ENCODE measurements at regions not wholly inside any gene's neighbourhood (a gene's known extent, or its start where the extent isn't known, plus 50 kb on each side); places are given as distances from the start of the nearest gene placed in this dataset.

DNA sequence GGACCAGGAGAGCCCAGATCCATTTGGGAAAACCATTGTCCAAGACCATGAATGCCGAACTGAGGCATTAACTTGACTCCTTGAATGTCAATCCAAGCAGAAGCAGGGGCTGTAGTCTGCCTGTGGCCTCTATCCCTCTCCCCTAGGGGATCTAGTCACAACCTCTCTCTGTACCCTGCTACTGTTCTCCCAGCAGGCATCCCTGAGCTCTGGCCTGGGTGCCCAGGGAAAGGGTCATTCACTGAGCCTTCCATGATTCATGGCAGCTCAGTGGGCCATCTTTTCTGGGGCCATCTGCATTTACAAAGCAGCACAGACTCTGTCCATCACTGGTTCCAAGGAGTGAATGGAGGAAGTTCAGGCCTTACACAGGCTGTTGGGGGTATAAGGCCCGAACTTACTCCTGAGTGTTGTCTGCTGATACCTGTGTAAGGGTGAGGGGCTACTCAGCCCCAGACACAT is 151.8 kb downstream of the ZFP36L2 start:
- Histone ChIP-seq H3K9me2 (replicated peaks; ENCODE audit: control insufficient read depth, low read length) (no peaks in the 10 kb centered on the region), H3K4me1 (ENCODE audit: control insufficient read depth, low read length) (no peaks in the 10 kb centered on the region), H3K36me3 (ENCODE audit: control insufficient read depth, low read length) (no peaks in the 10 kb centered on the region), H3K9me3 (ENCODE audit: control insufficient read depth, insufficient read depth, low read length) (no peaks in the 10 kb centered on the region), H3K4me3 (ENCODE audit: low read length) (no peak overlapping the region), H3K4me2 (ENCODE audit: low read length) (no peak overlapping the region), H3K27ac (ENCODE audit: low read depth, low read length) (no peak overlapping the region), H3K27me3 (ENCODE audit: control insufficient read depth, low read length) (no peaks in the 10 kb centered on the region), H3K79me2 (ENCODE audit: control insufficient read depth, low read length) (no peaks in the 10 kb centered on the region), H3F3A (ENCODE audit: control insufficient read depth, insufficient read depth) (no peaks in the 10 kb centered on the region), H4K20me1 (ENCODE audit: control insufficient read depth, insufficient read depth, low read depth, low read length) (no peaks in the 10 kb centered on the region)
- no peak for TF ChIP-seq EZH2phosphoT487 (IDR thresholded peaks at IDR 0.05; ENCODE audit: borderline replicate concordance, low read length)
- TF ChIP-seq, protein P1, sequence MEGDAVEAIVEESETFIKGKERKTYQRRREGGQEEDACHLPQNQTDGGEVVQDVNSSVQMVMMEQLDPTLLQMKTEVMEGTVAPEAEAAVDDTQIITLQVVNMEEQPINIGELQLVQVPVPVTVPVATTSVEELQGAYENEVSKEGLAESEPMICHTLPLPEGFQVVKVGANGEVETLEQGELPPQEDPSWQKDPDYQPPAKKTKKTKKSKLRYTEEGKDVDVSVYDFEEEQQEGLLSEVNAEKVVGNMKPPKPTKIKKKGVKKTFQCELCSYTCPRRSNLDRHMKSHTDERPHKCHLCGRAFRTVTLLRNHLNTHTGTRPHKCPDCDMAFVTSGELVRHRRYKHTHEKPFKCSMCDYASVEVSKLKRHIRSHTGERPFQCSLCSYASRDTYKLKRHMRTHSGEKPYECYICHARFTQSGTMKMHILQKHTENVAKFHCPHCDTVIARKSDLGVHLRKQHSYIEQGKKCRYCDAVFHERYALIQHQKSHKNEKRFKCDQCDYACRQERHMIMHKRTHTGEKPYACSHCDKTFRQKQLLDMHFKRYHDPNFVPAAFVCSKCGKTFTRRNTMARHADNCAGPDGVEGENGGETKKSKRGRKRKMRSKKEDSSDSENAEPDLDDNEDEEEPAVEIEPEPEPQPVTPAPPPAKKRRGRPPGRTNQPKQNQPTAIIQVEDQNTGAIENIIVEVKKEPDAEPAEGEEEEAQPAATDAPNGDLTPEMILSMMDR (IDR thresholded peaks at IDR 0.05; ENCODE audit: low read depth, low read length, poor library complexity, severe bottlenecking) = no peak

DNA sequence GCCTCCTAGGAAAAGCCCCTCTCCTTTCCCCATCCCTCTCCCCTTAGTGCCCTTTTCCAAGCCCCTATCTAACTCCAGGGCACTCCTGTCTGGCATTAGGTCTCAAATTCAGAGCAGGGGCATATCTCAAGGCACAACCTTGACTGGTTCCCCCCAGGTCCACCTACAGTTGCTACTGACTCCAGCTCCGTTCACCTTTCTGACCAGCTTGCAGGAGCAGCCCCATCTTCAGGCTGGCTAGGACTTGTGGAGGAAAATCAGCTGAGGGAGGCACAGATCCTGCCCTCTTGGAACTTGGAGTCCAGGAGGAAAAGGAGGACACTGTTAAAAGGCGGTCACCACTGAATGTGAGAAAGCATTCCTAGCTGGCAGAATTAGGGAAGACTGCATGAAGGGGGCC is 152.4 kb downstream of the ZFP36L2 start:
- no peaks in the 10 kb centered on the region for H4K20me1 ChIP-seq (ENCODE audit: control insufficient read depth, insufficient read depth, low read depth, low read length)
- H3K4me1 ChIP-seq (ENCODE audit: control insufficient read depth, low read length) = no peaks in the 10 kb centered on the region
- no peaks in the 10 kb centered on the region for H3K9me2 ChIP-seq (replicated peaks; ENCODE audit: control insufficient read depth, low read length)
- H3K36me3 ChIP-seq (ENCODE audit: control insufficient read depth, low read length) = no peaks in the 10 kb centered on the region
- H3K4me2 ChIP-seq (ENCODE audit: low read length) = no peak overlapping the region
- H3K27ac ChIP-seq (ENCODE audit: low read depth, low read length) = no peak overlapping the region
- no peaks in the 10 kb centered on the region for H3K79me2 ChIP-seq (ENCODE audit: control insufficient read depth, low read length)
- H3K9me3 ChIP-seq (ENCODE audit: control insufficient read depth, insufficient read depth, low read length) = no peaks in the 10 kb centered on the region
- no peaks in the 10 kb centered on the region for H3F3A ChIP-seq (ENCODE audit: control insufficient read depth, insufficient read depth)
- TF ChIP-seq EZH2phosphoT487 (IDR thresholded peaks at IDR 0.05; ENCODE audit: borderline replicate concordance, low read length) = no peak
- TF ChIP-seq, protein P1 (IDR thresholded peaks at IDR 0.05; ENCODE audit: low read depth, low read length, poor library complexity, severe bottlenecking) = no peak
- no peak overlapping the region for H3K4me3 ChIP-seq (ENCODE audit: low read length)
- H3K27me3 ChIP-seq (ENCODE audit: control insufficient read depth, low read length) = no peaks in the 10 kb centered on the region

DNA sequence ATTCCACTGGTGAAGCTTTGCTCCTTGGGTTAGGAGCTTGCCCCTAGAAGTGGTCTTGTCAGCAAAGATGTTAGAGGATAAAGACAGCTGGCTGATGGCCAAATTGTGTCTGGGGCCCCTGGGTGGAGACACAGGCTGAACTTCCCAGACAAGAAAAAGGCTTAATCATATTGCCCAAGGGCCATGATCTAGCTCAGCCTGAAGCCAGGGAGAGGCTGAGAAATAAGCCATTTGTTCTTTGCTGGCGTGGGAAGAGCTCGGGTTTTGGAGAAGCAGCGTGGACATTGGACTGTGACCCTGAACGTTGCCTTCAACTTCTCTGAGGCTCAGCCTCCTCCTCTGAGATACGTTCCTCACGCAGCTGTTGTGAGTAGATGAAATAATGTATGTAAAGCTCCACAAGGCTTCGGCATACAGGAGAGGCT is 153.0 kb downstream of the ZFP36L2 start:
- H3K36me3 ChIP-seq (ENCODE audit: control insufficient read depth, low read length) = no peaks in the 10 kb centered on the region
- no peaks in the 10 kb centered on the region for H3K4me1 ChIP-seq (ENCODE audit: control insufficient read depth, low read length)
- H3K27ac ChIP-seq (ENCODE audit: low read depth, low read length) = no peak overlapping the region
- no peaks in the 10 kb centered on the region for H3F3A ChIP-seq (ENCODE audit: control insufficient read depth, insufficient read depth)
- no peaks in the 10 kb centered on the region for H3K79me2 ChIP-seq (ENCODE audit: control insufficient read depth, low read length)
- H3K4me2 ChIP-seq (ENCODE audit: low read length) = no peak overlapping the region
- no peak for TF ChIP-seq EZH2phosphoT487 (IDR thresholded peaks at IDR 0.05; ENCODE audit: borderline replicate concordance, low read length)
- H3K27me3 ChIP-seq (ENCODE audit: control insufficient read depth, low read length) = no peaks in the 10 kb centered on the region
- H3K9me2 ChIP-seq (replicated peaks; ENCODE audit: control insufficient read depth, low read length) = no peaks in the 10 kb centered on the region
- H4K20me1 ChIP-seq (ENCODE audit: control insufficient read depth, insufficient read depth, low read depth, low read length) = no peaks in the 10 kb centered on the region
- H3K9me3 ChIP-seq (ENCODE audit: control insufficient read depth, insufficient read depth, low read length) = no peaks in the 10 kb centered on the region
- H3K4me3 ChIP-seq (ENCODE audit: low read length) = no peak overlapping the region

- H3K36me3 ChIP-seq (ENCODE audit: control insufficient read depth, low read length) = no peaks in the 10 kb centered on the region
- H3K79me2 ChIP-seq (ENCODE audit: control insufficient read depth, low read length) = no peaks in the 10 kb centered on the region
- no peaks in the 10 kb centered on the region for H3K9me2 ChIP-seq (replicated peaks; ENCODE audit: control insufficient read depth, low read length)
- no peaks in the 10 kb centered on the region for H4K20me1 ChIP-seq (ENCODE audit: control insufficient read depth, insufficient read depth, low read depth, low read length)
- TF ChIP-seq, protein P1 (IDR thresholded peaks at IDR 0.05; ENCODE audit: low read depth, low read length, poor library complexity, severe bottlenecking) = no peak
- no peak for TF ChIP-seq EZH2phosphoT487 (IDR thresholded peaks at IDR 0.05; ENCODE audit: borderline replicate concordance, low read length)
- H3K4me1 ChIP-seq (ENCODE audit: control insufficient read depth, low read length) = no peaks in the 10 kb centered on the region
- no peak overlapping the region for H3K27ac ChIP-seq (ENCODE audit: low read depth, low read length)
- H3K27me3 ChIP-seq (ENCODE audit: control insufficient read depth, low read length) = no peaks in the 10 kb centered on the region
- H3F3A ChIP-seq (ENCODE audit: control insufficient read depth, insufficient read depth) = no peaks in the 10 kb centered on the region
- no peak overlapping the region for H3K4me2 ChIP-seq (ENCODE audit: low read length)
- no peak overlapping the region for H3K4me3 ChIP-seq (ENCODE audit: low read length)
- H3K9me3 ChIP-seq (ENCODE audit: control insufficient read depth, insufficient read depth, low read length) = no peaks in the 10 kb centered on the region
Observed at GRCh38 chr2:43071599-43072550, 154.5 kb downstream of the ZFP36L2 start.
